Globus pallidus (tissue), 1 donor: ENCODE measurements at regions not wholly inside any gene's neighbourhood (a gene's known extent, or its start where the extent isn't known, plus 50 kb on each side); places are given as distances from the start of the nearest gene placed in this dataset.
"Not testable (repeated sequence)": the region's sequence is repeated elsewhere in the genome, so short reads cannot be mapped to it uniquely, and the experiment has no call there.

Source experiments
- DNase-seq: peaks from one replicate; pipeline ENCODE4 v3.0.0-alpha.2; 2015; ENCODE audit warnings: low spot score

GRCh38 chr5:92633875-92634487 is 947.0 kb downstream of the NR2F1-AS1 start:
- no peak for DNase-seq

GRCh38 chr5:92633176-92633575 is 947.8 kb downstream of the NR2F1-AS1 start:
- peak; percentile 19 for DNase-seq

GRCh38 chr5:92631237-92631701 is 949.8 kb downstream of the NR2F1-AS1 start:
- not testable (repeated sequence) for DNase-seq

GRCh38 chr5:92629574-92629973 is 951.4 kb downstream of the NR2F1-AS1 start:
- no peak for DNase-seq

- no peak for DNase-seq
Measured at GRCh38 chr5:92629000-92629399, 952.0 kb downstream of the NR2F1-AS1 start.

GRCh38 chr5:92627186-92627585 is 953.8 kb downstream of the NR2F1-AS1 start:
- DNase-seq: no peak

- no peak for DNase-seq
Measured at GRCh38 chr5:92616085-92616484, 964.9 kb downstream of the NR2F1-AS1 start.

- no peak for DNase-seq
Measured at GRCh38 chr5:92613546-92613945, 967.5 kb downstream of the NR2F1-AS1 start.

GRCh38 chr5:92610435-92610834 is 970.6 kb downstream of the NR2F1-AS1 start:
- not testable (repeated sequence) for DNase-seq

- no peak for DNase-seq
Measured at GRCh38 chr5:92605591-92605990, 975.4 kb downstream of the NR2F1-AS1 start.

- no peak for DNase-seq
Measured at GRCh38 chr5:92599217-92599810, 981.7 kb downstream of the NR2F1-AS1 start.

- DNase-seq: no peak
Measured at GRCh38 chr5:92594031-92594430, 987.0 kb downstream of the NR2F1-AS1 start.

- no peak for DNase-seq
Measured at GRCh38 chr5:92588876-92589275, 992.1 kb downstream of the NR2F1-AS1 start.

GRCh38 chr5:92581690-92582089 is 999.3 kb downstream of the NR2F1-AS1 start:
- no peak for DNase-seq

GRCh38 chr5:92581249-92581648 is 999.8 kb downstream of the NR2F1-AS1 start:
- no peak for DNase-seq

- no peak for DNase-seq
Measured at GRCh38 chr5:92580814-92581213, 1000.2 kb downstream of the NR2F1-AS1 start.

GRCh38 chr5:92574023-92574422 is 1007.0 kb downstream of the NR2F1-AS1 start:
- DNase-seq: no peak

GRCh38 chr5:92568522-92568921 is 1012.5 kb downstream of the NR2F1-AS1 start:
- no peak for DNase-seq

- no peak for DNase-seq
Measured at GRCh38 chr5:92567831-92568450, 1013.1 kb downstream of the NR2F1-AS1 start.

- no peak for DNase-seq
Measured at GRCh38 chr5:92566113-92566786, 1014.8 kb downstream of the NR2F1-AS1 start.

- DNase-seq: no peak
Measured at GRCh38 chr5:92565673-92566072, 1015.3 kb downstream of the NR2F1-AS1 start.

GRCh38 chr5:92562065-92562464 is 1019.0 kb downstream of the NR2F1-AS1 start:
- DNase-seq: no peak

- no peak for DNase-seq
Measured at GRCh38 chr5:92561411-92561959, 1019.5 kb downstream of the NR2F1-AS1 start.
